C4-2B (cell line): ENCODE measurements at regions not wholly inside any gene's neighbourhood (a gene's known extent, or its start where the extent isn't known, plus 50 kb on each side); places are given as distances from the start of the nearest gene placed in this dataset.

Experiments used
- ZFX ChIP-seq: fragments of 450-650 bp; IDR thresholded peaks from 2 replicates; pipeline ENCODE4 v1.6.1; 2017
- TF ChIP-seq, protein P1 (sequence below): fragments of 450-650 bp; conservative IDR thresholded peaks from 2 replicates; pipeline ENCODE4 v1.5.1; 2017; ENCODE audit warnings: mild to moderate bottlenecking

DNA sequence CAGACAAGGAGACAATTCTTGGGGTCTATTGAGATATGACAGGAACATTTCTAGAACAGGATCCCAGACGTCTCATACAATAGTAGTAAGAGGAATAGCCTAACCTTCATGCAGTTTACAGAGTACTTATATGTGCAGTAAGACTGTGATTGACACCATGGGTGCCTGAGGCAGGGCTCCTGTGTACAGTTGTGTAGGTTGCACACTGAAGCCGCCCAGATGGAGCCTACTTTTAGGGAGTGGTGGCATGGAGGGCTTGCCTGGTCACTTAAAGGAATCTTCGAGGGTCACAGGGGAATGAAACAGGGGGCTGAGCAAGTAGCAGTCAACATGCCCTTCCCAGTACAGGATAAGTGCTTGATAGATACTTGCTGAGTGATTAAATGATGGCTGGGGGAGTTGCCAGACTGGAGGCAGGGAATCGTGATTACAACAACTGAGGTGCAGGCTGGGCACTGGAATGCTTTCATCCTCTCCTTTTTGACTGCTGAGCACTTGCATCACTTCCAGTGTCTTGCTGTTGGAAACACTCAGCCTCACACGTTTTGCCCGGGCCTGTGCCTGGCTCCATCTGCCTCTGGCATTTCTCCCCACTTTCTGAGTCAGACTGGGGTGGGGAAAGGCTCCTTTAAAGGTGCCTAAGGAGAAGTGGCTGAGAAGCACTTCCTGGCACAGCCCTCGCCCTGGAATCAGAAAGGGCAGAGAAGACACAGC, 71.0 kb downstream of the COPRS start:
- TF ChIP-seq, protein P1, sequence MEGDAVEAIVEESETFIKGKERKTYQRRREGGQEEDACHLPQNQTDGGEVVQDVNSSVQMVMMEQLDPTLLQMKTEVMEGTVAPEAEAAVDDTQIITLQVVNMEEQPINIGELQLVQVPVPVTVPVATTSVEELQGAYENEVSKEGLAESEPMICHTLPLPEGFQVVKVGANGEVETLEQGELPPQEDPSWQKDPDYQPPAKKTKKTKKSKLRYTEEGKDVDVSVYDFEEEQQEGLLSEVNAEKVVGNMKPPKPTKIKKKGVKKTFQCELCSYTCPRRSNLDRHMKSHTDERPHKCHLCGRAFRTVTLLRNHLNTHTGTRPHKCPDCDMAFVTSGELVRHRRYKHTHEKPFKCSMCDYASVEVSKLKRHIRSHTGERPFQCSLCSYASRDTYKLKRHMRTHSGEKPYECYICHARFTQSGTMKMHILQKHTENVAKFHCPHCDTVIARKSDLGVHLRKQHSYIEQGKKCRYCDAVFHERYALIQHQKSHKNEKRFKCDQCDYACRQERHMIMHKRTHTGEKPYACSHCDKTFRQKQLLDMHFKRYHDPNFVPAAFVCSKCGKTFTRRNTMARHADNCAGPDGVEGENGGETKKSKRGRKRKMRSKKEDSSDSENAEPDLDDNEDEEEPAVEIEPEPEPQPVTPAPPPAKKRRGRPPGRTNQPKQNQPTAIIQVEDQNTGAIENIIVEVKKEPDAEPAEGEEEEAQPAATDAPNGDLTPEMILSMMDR, result no peak
- TF ChIP-seq ZFX, result no peak
